ENCODE measurements at regions not wholly inside any gene's neighbourhood (a gene's known extent, or its start where the extent isn't known, plus 50 kb on each side); places are given as distances from the start of the nearest gene placed in this dataset.

GRCh38 chr10:52865213-52865612 is 92.6 kb upstream of the MBL2 start:
- Mint-ChIP-seq H3K27ac (no peak overlapping the region), H3K27me3 (ENCODE audit: low read depth) (no peaks in the 10 kb centered on the region), H3K4me3 (no peak overlapping the region), H3K9me3 (peaks cover 26% of the 10 kb centered on the region), H3K4me1 (no peaks in the 10 kb centered on the region), H3K36me3 (ENCODE audit: low read depth) (peaks cover 4% of the 10 kb centered on the region)
- no peak for TF ChIP-seq CTCF (IDR thresholded peaks at IDR 0.05; ENCODE audit: unreplicated experiment in 3 of 3)

GRCh38 chr10:52864201-52865106 is 91.9 kb upstream of the MBL2 start:
- peaks cover 4% of the 10 kb centered on the region for H3K36me3 Mint-ChIP-seq (ENCODE audit: low read depth)
- no peaks in the 10 kb centered on the region for H3K27me3 Mint-ChIP-seq (ENCODE audit: low read depth)
- peaks cover 19% of the 10 kb centered on the region for H3K9me3 Mint-ChIP-seq
- H3K27ac Mint-ChIP-seq, result peak overlapping the region in 1 of 3 experiments; percentile 28
- no peak for TF ChIP-seq CTCF (IDR thresholded peaks at IDR 0.05; ENCODE audit: unreplicated experiment in 3 of 3)
- H3K4me1 Mint-ChIP-seq, result no peaks in the 10 kb centered on the region
- H3K4me3 Mint-ChIP-seq, result no peak overlapping the region

GRCh38 chr10:52858722-52859121 is 86.1 kb upstream of the MBL2 start:
- Mint-ChIP-seq H3K27me3 (ENCODE audit: low read depth) (no peaks in the 10 kb centered on the region), H3K4me3 (no peak overlapping the region), H3K4me1 (no peaks in the 10 kb centered on the region), H3K36me3 (ENCODE audit: low read depth) (no peaks in the 10 kb centered on the region), H3K27ac (no peak overlapping the region), H3K9me3 (no peaks in the 10 kb centered on the region)
- TF ChIP-seq CTCF (IDR thresholded peaks at IDR 0.05; ENCODE audit: unreplicated experiment in 3 of 3), result no peak

GRCh38 chr10:52855546-52856325 is 83.2 kb upstream of the MBL2 start:
- no peaks in the 10 kb centered on the region for H3K36me3 Mint-ChIP-seq (ENCODE audit: low read depth)
- peaks cover under 1% of the 10 kb centered on the region for H3K9me3 Mint-ChIP-seq
- H3K4me3 Mint-ChIP-seq, result no peak overlapping the region
- no peak for TF ChIP-seq CTCF (IDR thresholded peaks at IDR 0.05; ENCODE audit: unreplicated experiment in 3 of 3)
- H3K27ac Mint-ChIP-seq, result no peak overlapping the region
- no peaks in the 10 kb centered on the region for H3K27me3 Mint-ChIP-seq (ENCODE audit: low read depth)
- H3K4me1 Mint-ChIP-seq, result no peaks in the 10 kb centered on the region

- no peak overlapping the region for H3K27ac Mint-ChIP-seq
- H3K9me3 Mint-ChIP-seq, result peaks cover 10% of the 10 kb centered on the region
- H3K4me3 Mint-ChIP-seq, result no peak overlapping the region
- H3K4me1 Mint-ChIP-seq, result no peaks in the 10 kb centered on the region
- no peak for TF ChIP-seq CTCF (IDR thresholded peaks at IDR 0.05; ENCODE audit: unreplicated experiment in 3 of 3)
- no peaks in the 10 kb centered on the region for H3K36me3 Mint-ChIP-seq (ENCODE audit: low read depth)
- H3K27me3 Mint-ChIP-seq (ENCODE audit: low read depth), result no peaks in the 10 kb centered on the region
Measured at GRCh38 chr10:52853704-52854103, 81.1 kb upstream of the MBL2 start.
